ENCODE measurements at regions not wholly inside any gene's neighbourhood (a gene's known extent, or its start where the extent isn't known, plus 50 kb on each side); places are given as distances from the start of the nearest gene placed in this dataset.
A peak's percentile ranks its signal among the peaks of the same experiment; 100 is the strongest.
"Not testable (repeated sequence)": the region's sequence is repeated elsewhere in the genome, so short reads cannot be mapped to it uniquely, and the experiment has no call there.

DNA sequence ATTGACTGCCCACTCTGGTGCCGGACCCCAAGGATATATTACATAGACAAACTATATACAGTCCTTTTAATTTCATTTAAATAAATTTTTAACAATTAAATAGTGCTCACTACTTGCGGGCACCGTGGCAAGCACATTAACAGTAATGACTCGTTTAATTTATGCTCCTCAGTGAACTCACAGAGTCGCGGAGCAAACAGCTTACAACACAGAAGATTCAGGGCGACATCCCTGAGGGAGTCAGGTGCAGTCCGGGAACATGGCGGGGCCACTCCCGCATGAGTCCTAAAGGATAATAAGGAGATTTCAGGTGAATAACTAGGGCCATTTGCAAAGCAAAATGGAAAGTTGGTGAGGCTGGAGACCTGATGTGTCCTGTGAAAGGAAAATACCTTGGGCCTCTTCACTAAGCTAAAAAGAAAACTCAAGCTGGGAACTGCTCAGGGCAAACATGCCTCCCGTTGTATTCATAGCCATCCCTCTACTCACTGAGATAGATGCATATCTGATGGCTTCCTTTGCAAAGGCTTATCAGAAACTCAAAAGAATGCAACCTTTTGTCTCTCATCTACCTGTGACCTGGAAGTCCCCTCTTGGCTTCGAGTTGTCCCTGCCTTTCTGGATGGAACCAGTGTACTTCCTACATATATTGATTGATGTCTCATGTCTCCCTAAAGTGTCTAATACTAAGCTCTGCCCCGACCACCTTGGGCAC is 125.6 kb downstream of the KLF6 start:
- no peak for DNase-seq (ENCODE audit: low spot score)

DNA sequence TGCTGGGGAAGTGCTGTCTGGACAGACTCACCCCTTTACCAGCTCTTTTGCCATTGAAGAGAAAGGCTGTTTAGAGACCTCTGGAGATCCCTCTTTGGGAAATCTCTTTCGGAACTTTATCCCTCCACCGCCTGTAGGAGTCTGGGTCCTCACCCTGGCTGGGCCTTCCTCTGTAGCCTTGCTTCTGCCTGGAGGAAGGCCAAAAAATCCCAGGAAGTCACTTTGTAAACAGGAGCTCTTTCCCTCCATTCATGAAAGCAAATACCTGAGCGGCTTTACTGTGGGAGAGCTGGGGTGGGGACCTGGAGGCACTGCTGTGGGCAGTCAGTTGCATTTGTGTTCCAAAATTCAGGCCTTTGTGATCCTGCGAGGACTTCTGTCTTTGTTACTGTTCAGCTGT is 126.2 kb downstream of the KLF6 start:
- no peak for DNase-seq (ENCODE audit: low spot score)

DNA sequence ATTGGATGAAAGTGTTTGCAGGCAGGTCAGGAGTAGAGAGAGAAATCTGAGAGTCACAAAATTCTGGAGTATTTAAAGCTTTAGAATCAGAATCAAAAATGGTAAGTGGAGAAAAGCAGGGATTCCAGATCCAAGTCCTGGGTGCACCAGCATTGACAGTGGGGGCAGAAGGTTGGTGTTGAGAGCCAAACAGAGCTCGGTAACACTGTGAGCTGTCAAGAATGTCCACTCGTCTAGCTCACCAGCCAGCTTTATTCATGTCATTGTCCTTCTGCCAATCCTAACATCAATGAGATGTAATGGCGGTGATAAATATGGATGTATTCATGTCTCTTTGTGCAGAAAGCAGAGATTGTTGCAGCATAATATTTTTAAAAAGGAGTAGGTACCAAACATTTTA is 128.8 kb downstream of the KLF6 start:
- no peak for DNase-seq (ENCODE audit: low spot score)

DNA sequence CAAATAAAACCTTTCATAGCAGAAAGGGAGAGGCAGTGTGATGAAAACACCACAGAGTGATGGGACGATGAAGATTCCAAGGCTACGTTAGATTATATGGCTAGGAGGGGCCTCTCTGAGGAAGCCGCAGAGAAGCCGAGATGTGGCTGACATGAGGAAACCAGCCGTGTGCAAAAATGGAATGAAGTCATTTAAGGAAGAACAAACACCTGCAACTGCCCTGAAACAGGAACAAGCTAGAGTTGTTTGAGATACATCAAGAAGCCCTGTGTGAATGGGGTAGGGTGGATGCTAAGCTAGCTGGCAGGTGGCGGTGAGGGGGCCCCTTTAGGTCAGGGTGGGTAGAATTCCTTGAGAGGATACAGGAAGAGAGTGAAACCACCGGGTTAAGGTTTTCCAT is 129.5 kb downstream of the KLF6 start:
- DNase-seq (ENCODE audit: low spot score): peak; percentile 70

DNA sequence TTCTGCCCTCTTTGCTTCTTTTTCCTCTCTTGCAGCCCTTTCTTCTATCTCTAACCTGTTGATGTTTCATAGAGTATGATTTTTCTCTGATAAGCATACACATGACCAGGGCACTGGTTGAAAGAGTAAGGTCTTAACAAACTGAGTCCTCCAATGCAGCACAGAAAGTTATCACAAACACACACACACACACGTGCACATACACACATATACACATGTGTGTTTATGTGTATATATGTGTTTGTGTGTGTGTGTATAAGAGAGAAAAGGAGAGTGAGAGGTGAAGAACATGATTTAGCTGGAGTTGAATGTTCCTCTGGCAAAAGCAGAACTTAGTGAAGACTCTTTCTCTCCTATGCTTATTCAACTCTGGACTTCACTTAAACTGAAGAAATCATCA is 130.0 kb downstream of the KLF6 start:
- no peak for DNase-seq (ENCODE audit: low spot score)

DNA sequence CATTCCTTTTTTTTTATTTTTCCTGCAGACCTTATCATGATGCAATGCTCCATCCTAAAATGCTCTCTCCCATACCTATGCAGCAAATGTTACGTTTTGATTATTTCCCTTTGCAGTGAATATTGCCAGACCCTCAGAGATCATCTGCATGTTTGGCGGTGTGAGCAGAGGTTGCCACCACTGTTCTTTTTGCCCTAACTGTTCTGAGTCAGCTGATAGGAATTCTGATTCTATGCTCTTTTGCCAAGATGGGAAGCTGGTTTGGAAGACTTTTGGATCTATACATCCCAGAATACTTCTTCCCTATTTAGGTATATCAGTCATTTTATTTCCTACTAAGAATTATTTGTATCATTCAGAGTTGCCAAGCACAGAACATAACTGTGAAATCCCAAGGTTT is 130.5 kb downstream of the KLF6 start:
- no peak for DNase-seq (ENCODE audit: low spot score)

DNA sequence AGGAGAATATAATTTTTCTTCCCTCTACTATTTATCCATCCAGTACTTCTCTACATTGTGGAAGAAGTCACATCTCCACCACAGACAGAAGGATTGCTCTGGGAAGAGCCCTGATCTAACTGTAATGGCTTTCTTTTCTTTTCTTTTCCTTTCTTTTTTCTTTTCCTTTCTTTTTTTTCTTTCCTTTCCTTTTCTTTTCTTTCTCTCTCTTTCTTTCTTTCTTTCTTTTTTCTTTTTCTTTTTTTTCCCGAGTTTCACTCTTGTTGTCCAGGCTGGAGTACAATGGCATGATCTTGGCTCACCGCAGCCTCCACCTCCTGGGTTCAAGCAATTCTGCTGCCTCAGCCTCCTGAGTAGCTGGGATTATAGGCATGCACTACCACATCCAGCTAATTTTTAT is 131.7 kb downstream of the KLF6 start:
- not testable (repeated sequence) for DNase-seq (ENCODE audit: low spot score)

DNA sequence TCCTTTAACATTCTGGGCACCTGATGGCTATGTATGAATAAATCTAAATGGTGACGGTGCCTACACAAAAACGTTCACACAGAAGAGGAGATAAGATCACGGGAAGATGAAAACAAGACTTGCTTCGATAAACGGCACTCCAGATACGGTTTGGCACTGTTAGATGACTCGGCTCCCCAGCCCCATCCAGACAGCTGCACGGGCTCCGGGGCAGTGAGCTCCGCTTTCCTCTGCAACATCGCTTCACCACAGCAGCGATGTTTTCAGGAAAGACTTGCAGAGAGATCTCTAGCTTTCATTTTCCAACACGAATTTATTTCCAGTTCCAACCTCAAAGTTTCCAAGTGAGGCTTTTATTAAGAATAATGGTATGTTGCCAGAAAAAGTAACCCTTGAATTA is 132.1 kb downstream of the KLF6 start:
- DNase-seq (ENCODE audit: low spot score): no peak

DNA sequence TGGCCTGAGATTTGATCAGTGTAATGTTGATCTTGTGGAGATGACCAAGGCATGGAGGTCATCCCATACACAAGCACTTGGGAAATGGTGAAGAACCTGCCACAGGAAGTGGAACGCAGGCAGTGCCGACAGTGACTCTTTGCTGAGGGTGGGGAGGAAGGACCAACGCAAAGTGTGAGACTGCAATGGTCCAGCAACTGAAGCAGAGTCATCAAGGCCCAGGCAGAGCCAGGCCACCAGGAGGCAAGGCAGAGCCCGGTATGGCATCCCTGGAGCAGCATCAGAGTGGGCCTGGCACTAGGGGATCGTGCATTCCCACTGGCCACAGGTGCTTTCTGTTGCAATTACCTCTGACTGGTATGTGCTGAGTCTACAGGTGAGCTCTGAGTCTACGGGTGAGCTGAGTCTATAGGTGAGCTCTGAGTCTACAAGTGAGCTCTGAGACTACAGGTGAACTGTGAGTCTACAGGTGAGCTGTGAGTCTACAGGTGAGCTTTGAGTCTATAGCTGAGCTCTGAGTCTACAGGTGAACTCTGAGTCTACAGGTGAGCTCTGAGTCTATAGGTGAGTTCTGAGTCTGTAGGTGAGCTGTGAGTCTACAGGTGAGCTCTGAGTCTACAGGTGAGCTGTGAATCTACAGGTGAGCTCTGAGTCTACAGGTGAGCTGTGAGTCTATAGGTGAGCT is 132.9 kb downstream of the KLF6 start:
- no peak for DNase-seq (ENCODE audit: low spot score)

DNA sequence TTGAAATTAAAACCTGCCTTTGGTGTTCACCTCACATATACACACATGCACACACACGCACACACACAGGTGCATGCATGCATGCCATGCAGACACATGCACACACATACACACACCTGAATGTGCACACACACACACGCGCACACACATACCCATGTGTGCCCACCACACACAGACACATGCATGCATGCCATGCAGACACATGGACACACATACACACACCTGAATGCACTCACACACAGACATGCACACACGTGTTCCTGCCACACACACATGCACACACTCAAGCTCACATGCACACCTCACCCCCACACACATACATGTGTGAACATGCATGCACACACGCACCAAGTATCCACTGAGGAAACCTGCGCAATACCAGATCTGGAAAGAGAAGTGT is 136.4 kb downstream of the KLF6 start:
- DNase-seq (ENCODE audit: low spot score): no peak

DNA sequence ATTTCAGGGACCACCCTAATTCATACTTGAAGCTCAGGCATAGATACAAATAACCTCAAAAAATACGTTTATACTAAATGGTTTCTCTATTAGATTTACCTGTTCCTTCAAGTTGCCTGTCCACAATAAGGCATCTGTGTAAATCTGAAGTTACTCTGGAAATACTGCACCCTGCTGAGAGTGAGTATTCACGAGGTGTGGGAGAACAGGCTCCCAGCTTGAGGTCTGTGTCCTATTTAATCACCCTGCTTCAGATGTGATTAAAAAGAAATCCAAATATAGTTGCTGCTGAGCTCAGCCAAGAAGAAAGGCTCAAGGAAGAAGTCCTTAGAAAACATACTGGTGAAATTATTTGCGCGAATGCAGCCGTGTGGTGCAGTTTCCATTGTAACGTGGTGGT is 136.8 kb downstream of the KLF6 start:
- no peak for DNase-seq (ENCODE audit: low spot score)

DNA sequence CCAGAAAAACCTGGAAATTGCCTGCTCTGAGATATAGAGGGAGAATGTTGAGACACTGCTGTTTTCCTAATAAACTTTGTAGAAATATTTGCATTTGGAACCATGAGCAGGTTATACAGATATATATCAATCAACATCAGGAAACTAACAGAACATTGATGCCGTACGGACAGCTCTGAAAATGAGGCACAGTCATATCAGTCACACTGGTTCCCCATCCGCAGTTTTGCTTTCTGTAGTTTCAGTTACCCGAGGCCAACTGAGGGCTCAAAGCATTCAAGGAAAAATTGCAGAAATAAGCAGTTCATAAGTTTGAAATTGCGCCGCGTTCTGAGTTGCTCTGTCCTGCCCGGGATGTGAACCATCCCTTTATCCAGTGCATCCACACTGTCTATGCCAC is 137.9 kb downstream of the KLF6 start:
- no peak for DNase-seq (ENCODE audit: low spot score)

DNA sequence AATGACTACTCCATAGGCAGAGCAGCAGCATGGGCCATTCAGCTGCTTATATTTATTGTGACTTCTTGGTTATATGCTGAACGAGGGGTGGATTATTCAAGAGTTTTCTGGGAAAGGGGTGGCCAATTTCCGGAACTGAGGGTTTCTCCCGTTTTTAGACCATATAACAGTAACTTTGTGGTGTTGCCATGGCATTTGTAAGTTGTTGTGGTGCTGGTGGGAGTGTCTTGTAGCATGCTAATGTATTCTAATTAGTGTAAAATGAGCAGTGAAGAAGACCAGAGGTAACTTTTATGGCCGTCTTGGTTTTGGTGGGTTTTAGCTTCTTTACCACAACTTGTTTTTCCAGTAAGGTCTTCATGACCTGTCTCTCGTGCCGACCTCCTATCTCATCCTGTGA is 139.6 kb downstream of the KLF6 start:
- no peak for DNase-seq (ENCODE audit: low spot score)

DNA sequence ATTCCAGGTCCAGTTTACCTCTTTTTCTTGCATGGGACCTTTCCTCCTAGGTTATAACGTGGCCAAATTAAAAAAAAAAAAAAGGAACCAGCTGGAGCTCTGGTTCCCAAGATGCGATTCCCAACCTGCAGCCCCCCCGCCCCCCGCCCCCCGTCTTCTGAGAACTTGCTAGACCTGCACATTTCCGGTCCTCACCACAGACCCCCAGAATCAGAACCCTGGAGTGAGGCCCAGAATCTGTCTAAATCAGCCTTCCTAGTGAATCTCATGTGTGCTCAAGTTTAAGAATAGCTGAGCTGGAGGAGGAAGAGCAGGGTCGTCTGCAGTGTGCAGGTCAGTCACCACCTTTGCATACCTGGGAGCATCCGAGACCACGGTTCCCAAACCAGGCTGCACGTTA is 144.2 kb downstream of the KLF6 start:
- DNase-seq (ENCODE audit: low spot score): no peak

DNA sequence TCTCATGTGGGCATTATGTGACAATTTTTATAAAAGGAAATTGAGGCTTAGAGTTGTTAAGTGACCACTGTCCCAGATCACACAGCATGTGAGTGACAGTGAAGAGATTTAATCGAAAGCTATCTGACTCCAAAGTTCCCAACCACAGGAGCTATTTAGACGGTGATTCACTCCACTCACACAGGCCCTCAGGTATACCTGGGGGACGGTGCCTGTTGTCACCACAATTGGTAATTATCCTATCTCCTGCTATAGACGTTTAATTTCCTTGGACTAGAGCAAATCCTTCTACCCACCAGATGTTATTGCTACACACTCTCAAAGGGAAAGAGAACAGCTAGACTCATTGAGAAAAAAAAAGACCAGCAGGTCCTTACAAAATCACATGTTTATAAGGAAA is 145.5 kb downstream of the KLF6 start:
- no peak for DNase-seq (ENCODE audit: low spot score)

DNA sequence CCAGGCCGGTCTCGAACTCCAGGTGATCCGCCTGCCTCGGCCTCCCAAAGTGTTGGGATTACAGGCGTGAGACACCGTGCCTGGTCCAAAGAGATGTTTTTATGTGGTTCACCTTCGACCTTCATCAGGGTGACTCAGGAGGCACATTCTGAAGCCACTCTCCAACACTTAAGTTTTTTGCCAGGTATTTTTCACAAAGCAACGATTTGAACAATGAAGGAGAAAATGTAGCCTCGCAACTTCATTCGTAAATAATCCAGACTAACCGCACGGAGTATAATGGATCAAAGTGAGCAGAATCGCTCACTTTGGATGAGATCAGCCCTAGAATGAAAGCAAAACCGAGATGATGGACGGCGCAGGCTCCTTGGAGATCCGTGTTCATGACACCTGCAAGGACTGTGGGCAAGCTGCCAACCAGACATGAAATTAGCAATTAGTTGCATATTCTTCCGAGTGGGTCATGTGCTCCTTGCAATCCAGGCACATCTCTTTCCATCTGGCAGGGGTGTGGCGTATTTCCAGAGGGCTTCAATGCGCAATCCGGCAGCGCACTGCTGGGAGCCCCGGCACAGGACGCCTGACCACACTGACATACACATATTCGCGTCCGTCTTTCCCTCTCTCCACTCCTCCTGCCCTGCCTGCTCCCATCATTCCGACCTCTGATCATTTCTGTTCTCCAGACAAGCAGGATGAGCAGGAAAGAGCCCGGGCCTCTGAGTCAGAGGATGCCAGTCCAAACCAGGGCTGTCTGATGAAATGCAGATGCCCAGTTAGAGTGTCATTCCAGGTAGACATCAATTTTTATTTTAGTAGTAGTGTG is 148.4 kb downstream of the KLF6 start:
- no peak for DNase-seq (ENCODE audit: low spot score)

DNA sequence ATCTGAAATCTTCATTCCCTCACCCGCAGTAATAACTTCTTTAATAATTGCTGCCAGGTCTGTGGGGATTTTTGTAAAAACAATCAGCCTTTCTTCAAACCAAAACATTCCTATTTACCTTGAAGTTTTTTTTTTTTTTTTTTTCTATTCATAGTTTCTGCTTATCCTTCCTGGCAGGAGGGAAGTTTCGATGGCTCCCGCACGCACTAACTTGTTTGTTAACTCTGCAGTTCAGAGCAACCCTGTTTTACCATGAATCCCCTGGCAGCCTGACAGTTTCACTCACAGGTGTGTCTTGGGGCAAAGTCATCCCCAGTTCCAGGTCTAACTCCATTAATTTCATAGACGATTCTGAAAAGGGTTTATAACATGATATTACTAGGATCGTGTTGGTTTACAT is 149.3 kb downstream of the KLF6 start:
- DNase-seq (ENCODE audit: low spot score): no peak

DNA sequence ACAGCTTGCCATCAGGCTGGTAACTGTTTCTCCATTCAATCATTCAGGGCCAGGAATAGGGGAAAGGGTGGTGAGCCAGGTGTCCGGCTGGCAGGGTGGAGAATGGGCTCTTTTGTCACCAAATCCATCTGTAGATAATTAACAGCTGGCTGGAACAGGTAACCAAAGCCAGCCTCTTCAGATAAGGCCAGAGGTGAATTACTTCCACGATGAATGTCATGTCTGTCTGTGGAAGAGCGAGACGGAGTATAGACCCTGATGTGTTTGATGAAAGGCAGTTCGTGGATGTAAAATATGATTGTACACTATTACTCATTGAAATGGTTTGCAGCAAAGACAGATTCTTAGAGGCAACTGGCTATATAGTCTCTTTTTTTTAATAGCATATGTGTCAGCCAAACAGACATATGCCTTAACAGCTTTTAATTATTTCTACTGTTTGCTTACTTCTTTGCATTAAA is 149.8 kb downstream of the KLF6 start:
- no peak for DNase-seq (ENCODE audit: low spot score)

DNA sequence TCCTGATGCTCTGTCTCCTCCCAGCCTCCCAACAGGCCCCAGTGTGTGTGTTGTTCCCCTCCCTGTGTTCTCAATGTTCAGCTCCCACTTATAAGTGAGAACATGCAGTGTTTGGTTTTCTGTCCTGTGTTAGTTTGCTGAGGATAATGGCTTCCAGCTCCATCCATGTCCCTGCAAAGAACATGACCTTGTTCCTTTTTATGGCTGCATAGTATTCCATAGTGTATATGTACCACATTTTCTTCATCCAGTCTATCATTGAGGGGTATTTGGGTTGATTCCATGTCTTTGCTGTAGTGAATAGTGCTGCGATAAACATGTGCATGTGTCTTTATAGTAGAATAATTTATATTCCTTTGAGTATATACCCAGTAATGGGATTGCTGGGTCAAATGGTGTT is 150.4 kb downstream of the KLF6 start:
- not testable (repeated sequence) for DNase-seq (ENCODE audit: low spot score)

DNA sequence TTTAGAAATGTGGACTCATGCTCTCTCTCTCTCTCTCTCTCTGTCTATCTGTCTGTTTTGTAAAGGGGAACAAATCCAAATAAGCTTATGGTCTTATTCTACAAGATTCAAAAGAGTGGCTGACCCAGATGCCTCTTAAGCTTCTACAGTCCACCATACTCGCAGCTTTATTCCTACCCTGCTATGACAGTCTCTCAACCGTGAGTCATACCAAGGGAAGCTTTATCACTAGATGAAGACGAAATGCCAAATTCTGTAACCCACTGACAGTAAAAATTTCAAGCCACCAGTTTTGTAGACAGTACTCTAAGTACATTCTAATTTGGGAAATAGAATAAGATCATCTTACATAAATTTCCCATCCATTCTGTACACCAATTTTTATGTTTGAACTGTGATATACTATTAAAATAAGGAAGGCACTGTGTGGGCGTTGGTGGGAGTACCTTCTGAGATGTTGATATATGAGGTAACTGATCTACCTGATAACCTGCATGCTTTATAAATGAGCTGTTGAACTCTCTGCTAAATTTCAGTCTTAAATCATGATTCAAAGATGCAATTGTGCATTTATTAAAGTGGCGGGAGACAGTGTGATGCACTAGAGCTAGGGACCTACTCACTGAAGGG is 153.2 kb downstream of the KLF6 start:
- DNase-seq (ENCODE audit: low spot score): no peak

DNA sequence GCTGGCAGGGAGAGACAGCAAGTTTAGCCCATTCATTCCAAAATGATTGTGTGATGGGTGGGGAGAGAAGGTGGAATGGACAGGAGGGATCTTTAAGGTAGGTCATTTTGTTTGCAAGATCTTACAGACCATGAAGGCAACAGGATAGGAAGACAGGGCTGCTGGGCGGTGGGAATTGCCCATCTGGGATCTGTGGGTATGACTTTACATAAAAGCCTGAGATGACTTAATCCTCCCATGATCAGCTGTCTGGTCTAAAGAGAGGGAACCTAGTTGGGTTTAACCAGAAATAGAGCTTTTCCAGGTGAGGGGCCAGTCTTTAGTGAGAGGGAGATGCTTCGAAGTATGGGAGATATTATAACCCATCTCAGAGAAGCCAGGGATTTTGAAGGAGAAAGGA is 153.7 kb downstream of the KLF6 start:
- DNase-seq (ENCODE audit: low spot score): no peak

DNA sequence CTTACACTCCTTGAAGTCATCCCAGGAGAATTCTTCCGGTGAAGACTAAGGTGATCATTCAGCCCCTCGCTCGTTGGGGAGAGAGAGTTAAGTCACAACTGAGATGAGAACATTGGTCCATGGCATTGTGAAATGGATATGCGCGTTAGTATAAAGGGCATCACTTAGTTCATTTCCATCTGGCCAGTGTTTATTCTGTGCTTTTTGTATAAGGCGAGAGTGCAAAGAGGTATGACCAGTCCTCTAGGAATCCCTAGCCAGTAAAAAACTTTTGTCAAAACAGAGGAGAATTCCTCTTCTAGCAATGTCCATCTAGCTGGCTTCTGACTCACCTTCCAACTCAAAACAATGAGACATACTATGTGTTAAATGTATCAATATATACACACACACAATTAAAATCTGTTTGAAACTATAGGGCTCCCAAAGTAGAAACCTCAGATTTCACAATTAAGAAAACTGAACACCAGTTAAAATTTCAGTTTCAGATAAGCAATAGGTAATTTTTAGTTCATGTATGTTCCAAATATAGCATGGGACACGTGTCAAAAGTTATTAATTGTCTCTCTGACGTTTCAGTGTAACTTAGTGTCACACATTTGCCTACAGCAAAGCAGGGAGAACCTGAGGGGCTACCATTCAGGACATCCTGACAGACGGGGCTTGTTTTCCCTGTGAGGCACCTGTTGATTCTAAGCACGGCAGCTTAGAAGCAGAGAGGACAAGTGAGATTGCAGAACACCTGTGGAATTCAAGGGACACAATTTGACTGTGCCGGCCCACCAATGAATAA is 158.9 kb downstream of the KLF6 start:
- peak; percentile 66 for DNase-seq (ENCODE audit: low spot score)

Measured in NAMALWA (cell line).